ENCODE measurements at regions not wholly inside any gene's neighbourhood (a gene's known extent, or its start where the extent isn't known, plus 50 kb on each side); places are given as distances from the start of the nearest gene placed in this dataset.

DNA sequence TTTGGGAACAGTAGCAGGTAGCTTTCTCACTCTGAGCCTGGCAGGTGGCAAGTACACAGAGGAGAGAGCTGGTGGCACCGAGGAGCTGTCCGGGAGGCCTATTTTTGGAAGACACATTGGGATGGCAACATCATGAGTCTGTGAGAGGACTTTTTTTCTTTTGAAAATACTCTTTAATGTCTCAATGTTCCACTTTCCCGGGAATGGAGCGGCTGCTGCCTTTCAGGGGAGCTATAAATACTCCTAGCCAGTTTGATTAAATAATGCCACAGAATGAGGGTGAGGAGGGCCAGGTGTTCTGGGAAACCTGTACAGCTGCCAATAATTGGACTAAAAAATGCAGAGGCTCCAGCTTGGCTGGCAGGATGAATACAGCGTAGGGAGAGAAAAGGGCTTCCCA lies 93.3 kb upstream of the COG2 start:
- H3K36me3 ChIP-seq = no peaks in the 10 kb centered on the region
- in situ Hi-C loops (cut with MboI; ENCODE audit: low sequenced_read_pairs in 4 of 4) = no loop called here
- TF ChIP-seq POLR2A (IDR thresholded peaks at IDR 0.05) = no peak
- TF ChIP-seq, protein P1, sequence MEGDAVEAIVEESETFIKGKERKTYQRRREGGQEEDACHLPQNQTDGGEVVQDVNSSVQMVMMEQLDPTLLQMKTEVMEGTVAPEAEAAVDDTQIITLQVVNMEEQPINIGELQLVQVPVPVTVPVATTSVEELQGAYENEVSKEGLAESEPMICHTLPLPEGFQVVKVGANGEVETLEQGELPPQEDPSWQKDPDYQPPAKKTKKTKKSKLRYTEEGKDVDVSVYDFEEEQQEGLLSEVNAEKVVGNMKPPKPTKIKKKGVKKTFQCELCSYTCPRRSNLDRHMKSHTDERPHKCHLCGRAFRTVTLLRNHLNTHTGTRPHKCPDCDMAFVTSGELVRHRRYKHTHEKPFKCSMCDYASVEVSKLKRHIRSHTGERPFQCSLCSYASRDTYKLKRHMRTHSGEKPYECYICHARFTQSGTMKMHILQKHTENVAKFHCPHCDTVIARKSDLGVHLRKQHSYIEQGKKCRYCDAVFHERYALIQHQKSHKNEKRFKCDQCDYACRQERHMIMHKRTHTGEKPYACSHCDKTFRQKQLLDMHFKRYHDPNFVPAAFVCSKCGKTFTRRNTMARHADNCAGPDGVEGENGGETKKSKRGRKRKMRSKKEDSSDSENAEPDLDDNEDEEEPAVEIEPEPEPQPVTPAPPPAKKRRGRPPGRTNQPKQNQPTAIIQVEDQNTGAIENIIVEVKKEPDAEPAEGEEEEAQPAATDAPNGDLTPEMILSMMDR (IDR thresholded peaks at IDR 0.05 in 4 of 5, conservative IDR thresholded peaks at IDR 0.05 in 1 of 5) = no peak
- no peak overlapping the region for H3K27ac ChIP-seq
- H3K4me1 ChIP-seq = no peaks in the 10 kb centered on the region
- ATAC-seq (no peak), DNase-seq (no peak)
- no peaks in the 10 kb centered on the region for H3K27me3 ChIP-seq
- intact Hi-C loops (cut with DNase I; ENCODE audit: low total_unique reads) = no loop called here
- no peaks in the 10 kb centered on the region for H3K9me3 ChIP-seq
- H3K4me3 ChIP-seq = no peak overlapping the region

DNA sequence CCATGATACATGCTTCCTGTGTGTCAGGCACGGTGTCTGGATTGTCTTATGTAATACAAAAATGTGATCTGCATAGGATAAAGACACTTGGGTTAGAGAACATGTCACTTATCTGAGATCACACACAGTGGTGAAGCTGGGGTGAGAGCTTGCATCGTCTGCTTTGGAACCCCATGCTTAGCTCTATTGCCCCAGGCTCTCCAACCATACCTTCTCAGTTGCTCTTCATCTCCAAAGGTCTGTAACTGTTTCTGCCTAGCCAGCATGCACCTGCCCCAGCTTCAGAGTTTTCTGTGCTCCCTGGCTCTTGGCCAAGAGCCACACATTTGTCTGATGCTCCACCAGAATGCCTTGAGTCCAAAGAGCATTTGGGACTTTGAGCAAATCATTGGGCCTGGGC lies 93.9 kb upstream of the COG2 start:
- no peak for DNase-seq
- H3K4me3 ChIP-seq = no peak overlapping the region
- H3K27me3 ChIP-seq = no peaks in the 10 kb centered on the region
- TF ChIP-seq POLR2A (IDR thresholded peaks at IDR 0.05) = no peak
- TF ChIP-seq, protein P1 (IDR thresholded peaks at IDR 0.05 in 4 of 5, conservative IDR thresholded peaks at IDR 0.05 in 1 of 5) = no peak
- no peaks in the 10 kb centered on the region for H3K9me3 ChIP-seq
- no peaks in the 10 kb centered on the region for H3K4me1 ChIP-seq
- no peak for ATAC-seq
- no peak overlapping the region for H3K27ac ChIP-seq
- H3K36me3 ChIP-seq = no peaks in the 10 kb centered on the region
- intact Hi-C loops (cut with DNase I; ENCODE audit: low total_unique reads) = no loop called here
- in situ Hi-C loops (cut with MboI; ENCODE audit: low sequenced_read_pairs in 4 of 4) = no loop called here

DNA sequence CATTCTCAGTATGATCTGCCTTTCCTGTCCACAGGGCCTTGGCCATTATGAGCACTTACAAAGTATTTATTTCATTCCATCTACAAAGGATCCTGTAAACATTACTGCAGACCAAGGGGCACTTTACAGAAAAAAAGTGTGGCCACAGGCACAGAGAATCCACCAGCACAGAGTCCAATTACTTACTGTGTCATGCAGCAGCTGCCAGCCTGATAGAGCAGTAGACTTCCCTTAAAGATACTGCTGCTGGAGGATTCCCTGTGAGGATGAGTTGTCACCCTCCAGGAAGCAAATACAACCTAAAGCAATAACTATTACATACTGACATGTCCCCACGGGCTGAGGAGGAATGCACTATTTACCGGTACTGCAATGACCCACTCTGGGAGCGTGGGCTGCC lies 97.1 kb upstream of the COG2 start:
- in situ Hi-C loops (cut with MboI; ENCODE audit: low sequenced_read_pairs in 4 of 4) = no loop called here
- no peaks in the 10 kb centered on the region for H3K4me1 ChIP-seq
- H3K27ac ChIP-seq = no peak overlapping the region
- H3K9me3 ChIP-seq = no peaks in the 10 kb centered on the region
- ATAC-seq = no peak
- no peak for DNase-seq
- TF ChIP-seq POLR2A (IDR thresholded peaks at IDR 0.05) = no peak
- TF ChIP-seq, protein P1 (IDR thresholded peaks at IDR 0.05 in 4 of 5, conservative IDR thresholded peaks at IDR 0.05 in 1 of 5) = no peak
- H3K27me3 ChIP-seq = no peaks in the 10 kb centered on the region
- intact Hi-C loops (cut with DNase I; ENCODE audit: low total_unique reads) = no loop called here
- no peaks in the 10 kb centered on the region for H3K36me3 ChIP-seq
- H3K4me3 ChIP-seq = no peak overlapping the region

DNA sequence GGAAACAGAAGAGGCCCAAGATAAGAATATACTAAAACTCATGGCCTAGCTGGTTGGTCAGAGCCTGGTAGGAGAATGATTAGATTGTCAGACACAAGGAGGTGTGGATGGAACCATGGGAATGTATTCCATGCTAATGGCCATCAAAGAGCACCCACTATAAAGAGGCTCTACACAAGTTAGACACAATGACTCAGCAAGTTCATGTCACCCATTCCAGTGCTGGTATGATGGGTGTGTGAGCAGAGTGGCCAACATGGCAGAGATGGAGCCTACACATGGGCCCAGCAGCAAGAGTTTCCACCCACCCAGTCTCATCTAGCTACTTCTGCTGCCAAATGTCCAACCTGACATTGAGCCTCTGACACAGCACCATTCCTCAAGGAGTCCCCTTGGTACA lies 97.5 kb upstream of the COG2 start:
- H3K4me3 ChIP-seq = no peak overlapping the region
- ATAC-seq = no peak
- in situ Hi-C loops (cut with MboI; ENCODE audit: low sequenced_read_pairs in 4 of 4) = no loop called here

DNA sequence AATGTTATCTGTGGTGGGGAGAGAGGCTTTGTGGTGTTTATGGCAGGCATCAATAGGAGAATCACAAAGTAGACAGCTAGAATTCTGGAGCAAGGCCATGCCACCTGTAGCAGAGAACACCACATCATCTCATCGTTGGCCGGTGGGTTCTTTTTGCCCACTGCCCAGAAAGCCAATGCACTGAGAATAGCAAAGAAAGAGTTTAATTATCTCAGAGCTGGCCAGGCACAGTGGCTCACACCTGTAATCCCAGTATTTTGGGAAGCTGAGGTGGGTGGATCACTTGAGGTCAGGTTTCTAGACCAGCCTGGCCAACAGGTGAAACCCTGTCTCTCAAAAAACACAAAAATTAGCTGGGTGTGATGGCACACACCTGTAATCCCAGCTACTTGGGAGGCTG lies 99.2 kb upstream of the COG2 start:
- no peaks in the 10 kb centered on the region for H3K36me3 ChIP-seq
- no peaks in the 10 kb centered on the region for H3K9me3 ChIP-seq
- H3K4me1 ChIP-seq = no peaks in the 10 kb centered on the region
- no peak overlapping the region for H3K27ac ChIP-seq
- in situ Hi-C loops (cut with MboI; ENCODE audit: low sequenced_read_pairs in 4 of 4) = no loop called here
- ATAC-seq (no peak), DNase-seq (no peak)
- TF ChIP-seq, protein P1 (IDR thresholded peaks at IDR 0.05 in 4 of 5, conservative IDR thresholded peaks at IDR 0.05 in 1 of 5) = no peak
- TF ChIP-seq POLR2A (IDR thresholded peaks at IDR 0.05) = no peak
- intact Hi-C loops (cut with DNase I; ENCODE audit: low total_unique reads) = no loop called here
- no peaks in the 10 kb centered on the region for H3K27me3 ChIP-seq
- no peak overlapping the region for H3K4me3 ChIP-seq

More for the DNA sequence above, 97.5 kb upstream of the COG2 start:
- Histone ChIP-seq H3K4me1 (no peaks in the 10 kb centered on the region), H3K27ac (no peak overlapping the region), H3K36me3 (no peaks in the 10 kb centered on the region), H3K27me3 (no peaks in the 10 kb centered on the region), H3K9me3 (no peaks in the 10 kb centered on the region)
- DNase-seq = no peak
- intact Hi-C loops (cut with DNase I; ENCODE audit: low total_unique reads) = no loop called here
- TF ChIP-seq, protein P1 (IDR thresholded peaks at IDR 0.05 in 4 of 5, conservative IDR thresholded peaks at IDR 0.05 in 1 of 5) = no peak
- TF ChIP-seq POLR2A (IDR thresholded peaks at IDR 0.05) = no peak

Data from gastrocnemius medialis (tissue), 4 donors.